ENCODE measurements at regions not wholly inside any gene's neighbourhood (a gene's known extent, or its start where the extent isn't known, plus 50 kb on each side); places are given as distances from the start of the nearest gene placed in this dataset.
"Not testable (repeated sequence)": the region's sequence is repeated elsewhere in the genome, so short reads cannot be mapped to it uniquely, and the experiment has no call there.

DNA sequence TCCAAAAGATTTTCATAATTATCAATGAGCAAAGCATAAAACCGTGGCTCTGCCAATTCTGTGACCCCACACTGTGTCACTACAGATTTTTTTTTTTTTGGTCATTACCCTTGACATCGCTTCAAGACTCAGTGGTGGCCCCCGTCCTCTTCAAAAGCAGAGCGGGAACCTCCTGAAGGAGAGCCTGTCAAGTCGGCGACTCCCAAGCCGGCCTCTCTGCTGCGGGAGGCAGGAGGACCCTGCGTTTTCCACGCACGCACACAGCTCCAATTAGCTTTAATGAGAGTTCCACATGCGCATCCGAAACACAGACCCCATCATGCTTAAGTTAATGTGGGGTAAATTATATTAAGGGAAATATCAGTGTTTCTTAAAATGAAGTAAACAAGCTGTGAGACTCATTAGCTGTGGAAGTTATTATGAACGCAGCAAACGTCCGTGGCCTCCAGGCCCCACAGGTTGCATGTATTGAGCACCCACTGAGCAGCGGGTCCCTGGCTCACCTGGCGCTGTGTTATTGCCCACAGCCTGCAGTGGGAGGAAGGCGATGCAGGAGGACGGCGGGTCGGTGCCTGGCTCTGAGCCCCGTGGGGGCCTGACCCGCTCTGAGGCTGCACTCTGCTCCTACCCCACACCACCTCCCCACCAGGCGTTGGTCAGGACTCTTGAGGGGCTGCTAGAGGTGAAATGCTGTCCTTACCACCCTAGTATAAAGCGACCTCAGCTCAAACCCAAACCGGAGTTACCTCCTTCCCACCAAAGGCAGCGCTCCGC is 181.0 kb upstream of the SALL3 start:
- no peak overlapping the region for H3K4me3 ChIP-seq (ENCODE audit: low read depth, low read length)
- no peaks in the 10 kb centered on the region for H3K27me3 ChIP-seq (ENCODE audit: control insufficient read depth, insufficient read depth, low read length)
- no peaks in the 10 kb centered on the region for H3K9me3 ChIP-seq (ENCODE audit: control insufficient read depth, insufficient read depth, low read length)
- no peak overlapping the region for H3K27ac ChIP-seq (ENCODE audit: low read depth, low read length)
- H3K4me1 ChIP-seq (ENCODE audit: control insufficient read depth, insufficient read depth, low read length): no peaks in the 10 kb centered on the region
- H3K36me3 ChIP-seq (ENCODE audit: control insufficient read depth, insufficient read depth, low read length): no peaks in the 10 kb centered on the region
- H3K9ac ChIP-seq (ENCODE audit: low read depth, low read length): no peak overlapping the region

- Histone ChIP-seq H3K9ac (ENCODE audit: low read depth, low read length) (no peak overlapping the region), H3K27me3 (ENCODE audit: control insufficient read depth, insufficient read depth, low read length) (no peaks in the 10 kb centered on the region), H3K4me1 (ENCODE audit: control insufficient read depth, insufficient read depth, low read length) (no peaks in the 10 kb centered on the region), H3K4me3 (ENCODE audit: low read depth, low read length) (no peak overlapping the region), H3K36me3 (ENCODE audit: control insufficient read depth, insufficient read depth, low read length) (no peaks in the 10 kb centered on the region), H3K9me3 (ENCODE audit: control insufficient read depth, insufficient read depth, low read length) (no peaks in the 10 kb centered on the region), H3K27ac (ENCODE audit: low read depth, low read length) (no peak overlapping the region)
These were observed 180.1 kb upstream of the SALL3 start for GRCh38 chr18:78799382-78800089.

DNA sequence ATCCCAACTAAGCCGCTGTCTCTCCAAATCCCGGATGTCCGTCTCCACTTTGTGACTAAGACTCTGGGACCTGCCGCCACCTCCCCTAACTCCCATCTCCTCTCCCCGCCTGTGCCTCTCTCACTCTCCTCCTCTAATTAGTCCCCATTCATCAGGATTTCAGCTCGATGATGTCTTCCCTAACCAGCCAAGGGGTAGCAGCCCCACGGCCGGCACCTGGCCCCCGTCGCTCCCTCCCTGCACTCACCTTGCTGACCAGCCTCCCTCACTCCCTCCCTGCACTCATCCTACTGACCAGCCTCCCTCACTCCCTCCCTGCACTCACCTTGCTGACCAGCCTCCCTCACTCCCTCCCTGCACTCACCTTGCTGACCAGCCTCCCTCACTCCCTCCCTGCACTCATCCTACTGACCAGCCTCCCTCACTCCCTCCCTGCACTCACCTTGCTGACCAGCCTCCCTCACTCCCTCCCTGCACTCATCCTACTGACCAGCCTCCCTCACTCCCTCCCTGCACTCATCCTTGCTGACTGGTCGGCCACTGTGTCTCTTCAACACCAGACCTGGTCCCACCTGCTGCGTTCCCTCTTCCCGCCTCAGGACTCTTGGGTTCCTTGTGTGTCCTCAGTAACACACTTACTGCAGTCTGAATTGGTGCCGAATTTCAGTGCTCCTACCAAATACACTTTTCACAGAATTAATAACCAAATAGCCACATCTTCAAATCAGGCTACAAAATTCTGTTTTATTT is 179.3 kb upstream of the SALL3 start:
- H3K27ac ChIP-seq (ENCODE audit: low read depth, low read length); H3K9me3 ChIP-seq (ENCODE audit: control insufficient read depth, insufficient read depth, low read length); H3K4me1 ChIP-seq (ENCODE audit: control insufficient read depth, insufficient read depth, low read length); H3K4me3 ChIP-seq (ENCODE audit: low read depth, low read length); H3K36me3 ChIP-seq (ENCODE audit: control insufficient read depth, insufficient read depth, low read length); H3K9ac ChIP-seq (ENCODE audit: low read depth, low read length); H3K27me3 ChIP-seq (ENCODE audit: control insufficient read depth, insufficient read depth, low read length): not testable (repeated sequence)

- H3K27ac ChIP-seq (ENCODE audit: low read depth, low read length): no peak overlapping the region
- no peak overlapping the region for H3K4me3 ChIP-seq (ENCODE audit: low read depth, low read length)
- H3K27me3 ChIP-seq (ENCODE audit: control insufficient read depth, insufficient read depth, low read length): no peaks in the 10 kb centered on the region
- H3K36me3 ChIP-seq (ENCODE audit: control insufficient read depth, insufficient read depth, low read length): no peaks in the 10 kb centered on the region
- no peaks in the 10 kb centered on the region for H3K4me1 ChIP-seq (ENCODE audit: control insufficient read depth, insufficient read depth, low read length)
- no peak overlapping the region for H3K9ac ChIP-seq (ENCODE audit: low read depth, low read length)
- H3K9me3 ChIP-seq (ENCODE audit: control insufficient read depth, insufficient read depth, low read length): no peaks in the 10 kb centered on the region
These were observed 178.6 kb upstream of the SALL3 start for GRCh38 chr18:78801011-78801410.

GRCh38 chr18:78803104-78803503 is 176.5 kb upstream of the SALL3 start:
- no peaks in the 10 kb centered on the region for H3K27me3 ChIP-seq (ENCODE audit: control insufficient read depth, insufficient read depth, low read length)
- H3K9me3 ChIP-seq (ENCODE audit: control insufficient read depth, insufficient read depth, low read length): no peaks in the 10 kb centered on the region
- H3K36me3 ChIP-seq (ENCODE audit: control insufficient read depth, insufficient read depth, low read length): no peaks in the 10 kb centered on the region
- no peaks in the 10 kb centered on the region for H3K4me1 ChIP-seq (ENCODE audit: control insufficient read depth, insufficient read depth, low read length)
- H3K9ac ChIP-seq (ENCODE audit: low read depth, low read length): no peak overlapping the region
- no peak overlapping the region for H3K27ac ChIP-seq (ENCODE audit: low read depth, low read length)
- no peak overlapping the region for H3K4me3 ChIP-seq (ENCODE audit: low read depth, low read length)

GRCh38 chr18:78804206-78805030 is 175.2 kb upstream of the SALL3 start:
- H3K4me3 ChIP-seq (ENCODE audit: low read depth, low read length): no peak overlapping the region
- H3K4me1 ChIP-seq (ENCODE audit: control insufficient read depth, insufficient read depth, low read length): no peaks in the 10 kb centered on the region
- H3K9ac ChIP-seq (ENCODE audit: low read depth, low read length): no peak overlapping the region
- no peak overlapping the region for H3K27ac ChIP-seq (ENCODE audit: low read depth, low read length)
- H3K9me3 ChIP-seq (ENCODE audit: control insufficient read depth, insufficient read depth, low read length): no peaks in the 10 kb centered on the region
- H3K27me3 ChIP-seq (ENCODE audit: control insufficient read depth, insufficient read depth, low read length): no peaks in the 10 kb centered on the region
- no peaks in the 10 kb centered on the region for H3K36me3 ChIP-seq (ENCODE audit: control insufficient read depth, insufficient read depth, low read length)

DNA sequence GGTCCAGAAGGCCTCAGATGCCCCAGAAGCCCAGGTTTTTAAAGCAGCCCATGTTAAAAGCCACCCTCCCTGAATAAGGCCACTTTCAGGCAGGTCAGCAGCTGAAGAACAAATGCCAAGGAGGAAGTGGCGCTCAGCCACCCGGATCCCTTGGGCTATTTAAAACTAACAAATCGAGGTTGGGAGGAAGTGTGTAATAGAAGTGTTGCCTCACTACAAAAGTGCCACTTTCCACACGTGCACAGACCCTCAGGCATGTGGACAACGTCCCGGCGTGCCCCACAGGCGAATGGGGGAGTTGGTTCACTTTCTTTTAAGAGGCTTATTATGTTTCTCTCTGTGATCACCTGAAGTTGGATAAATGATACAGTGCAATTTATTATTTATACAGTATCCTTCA is 173.8 kb upstream of the SALL3 start:
- Histone ChIP-seq H3K9ac (ENCODE audit: low read depth, low read length) (no peak overlapping the region), H3K9me3 (ENCODE audit: control insufficient read depth, insufficient read depth, low read length) (no peaks in the 10 kb centered on the region), H3K4me3 (ENCODE audit: low read depth, low read length) (no peak overlapping the region), H3K27ac (ENCODE audit: low read depth, low read length) (no peak overlapping the region), H3K4me1 (ENCODE audit: control insufficient read depth, insufficient read depth, low read length) (no peaks in the 10 kb centered on the region), H3K27me3 (ENCODE audit: control insufficient read depth, insufficient read depth, low read length) (no peaks in the 10 kb centered on the region), H3K36me3 (ENCODE audit: control insufficient read depth, insufficient read depth, low read length) (no peaks in the 10 kb centered on the region)

DNA sequence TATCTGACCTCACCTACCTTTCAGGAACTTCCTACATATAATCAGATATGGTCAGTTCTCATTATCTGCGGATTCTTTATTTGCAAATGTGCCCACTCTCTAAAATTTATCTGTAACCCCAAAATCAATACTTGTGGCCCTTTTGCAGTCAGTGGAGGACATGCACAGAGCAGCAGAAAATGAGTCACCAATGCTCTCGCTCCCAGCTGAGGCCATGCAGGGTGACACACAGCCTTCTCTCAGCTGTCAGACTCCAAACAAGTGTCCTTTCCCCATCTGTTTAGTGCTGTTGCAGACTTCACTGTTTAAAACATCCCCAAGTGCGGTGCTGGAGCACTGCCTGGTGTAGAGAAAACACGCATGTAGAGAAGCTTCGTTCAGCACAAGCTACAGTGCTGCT is 171.9 kb upstream of the SALL3 start:
- Histone ChIP-seq H3K27ac (ENCODE audit: low read depth, low read length) (no peak overlapping the region), H3K27me3 (ENCODE audit: control insufficient read depth, insufficient read depth, low read length) (no peaks in the 10 kb centered on the region), H3K9me3 (ENCODE audit: control insufficient read depth, insufficient read depth, low read length) (no peaks in the 10 kb centered on the region), H3K4me3 (ENCODE audit: low read depth, low read length) (no peak overlapping the region), H3K9ac (ENCODE audit: low read depth, low read length) (no peak overlapping the region), H3K4me1 (ENCODE audit: control insufficient read depth, insufficient read depth, low read length) (no peaks in the 10 kb centered on the region), H3K36me3 (ENCODE audit: control insufficient read depth, insufficient read depth, low read length) (no peaks in the 10 kb centered on the region)

DNA sequence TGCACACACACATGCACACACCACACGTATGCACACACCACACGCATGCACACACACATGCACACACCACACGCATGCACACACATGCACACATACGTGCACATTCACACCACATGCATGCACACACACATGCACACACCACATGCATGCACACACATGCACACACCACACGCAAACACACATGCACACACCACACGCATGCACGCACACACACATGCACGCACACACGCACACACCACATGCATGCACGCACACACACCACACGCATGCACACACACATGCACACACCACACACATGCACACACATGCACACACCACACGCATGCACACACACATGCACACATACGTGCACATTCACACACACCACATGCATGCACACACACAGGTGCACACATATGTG is 169.8 kb upstream of the SALL3 start:
- peaks cover 15% of the 10 kb centered on the region for H3K4me1 ChIP-seq (ENCODE audit: control insufficient read depth, insufficient read depth, low read length)
- no peaks in the 10 kb centered on the region for H3K27me3 ChIP-seq (ENCODE audit: control insufficient read depth, insufficient read depth, low read length)
- H3K9ac ChIP-seq (ENCODE audit: low read depth, low read length): no peak overlapping the region
- no peaks in the 10 kb centered on the region for H3K36me3 ChIP-seq (ENCODE audit: control insufficient read depth, insufficient read depth, low read length)
- H3K9me3 ChIP-seq (ENCODE audit: control insufficient read depth, insufficient read depth, low read length): no peaks in the 10 kb centered on the region
- H3K27ac ChIP-seq (ENCODE audit: low read depth, low read length): no peak overlapping the region
- H3K4me3 ChIP-seq (ENCODE audit: low read depth, low read length): no peak overlapping the region

- H3K27ac ChIP-seq (ENCODE audit: low read depth, low read length): no peak overlapping the region
- H3K4me1 ChIP-seq (ENCODE audit: control insufficient read depth, insufficient read depth, low read length): peaks cover 20% of the 10 kb centered on the region
- no peak overlapping the region for H3K4me3 ChIP-seq (ENCODE audit: low read depth, low read length)
- H3K27me3 ChIP-seq (ENCODE audit: control insufficient read depth, insufficient read depth, low read length): 0 out of 2 replicates have a peak, but pooled peaks cover 2% of the 10 kb centered on the region
- H3K36me3 ChIP-seq (ENCODE audit: control insufficient read depth, insufficient read depth, low read length): no peaks in the 10 kb centered on the region
- H3K9me3 ChIP-seq (ENCODE audit: control insufficient read depth, insufficient read depth, low read length): no peaks in the 10 kb centered on the region
- no peak overlapping the region for H3K9ac ChIP-seq (ENCODE audit: low read depth, low read length)
These were observed 168.9 kb upstream of the SALL3 start for GRCh38 chr18:78810706-78811105.

Measured in HUES48 (cell line).